ENCODE measurements at regions not wholly inside any gene's neighbourhood (a gene's known extent, or its start where the extent isn't known, plus 50 kb on each side); places are given as distances from the start of the nearest gene placed in this dataset.

DNA sequence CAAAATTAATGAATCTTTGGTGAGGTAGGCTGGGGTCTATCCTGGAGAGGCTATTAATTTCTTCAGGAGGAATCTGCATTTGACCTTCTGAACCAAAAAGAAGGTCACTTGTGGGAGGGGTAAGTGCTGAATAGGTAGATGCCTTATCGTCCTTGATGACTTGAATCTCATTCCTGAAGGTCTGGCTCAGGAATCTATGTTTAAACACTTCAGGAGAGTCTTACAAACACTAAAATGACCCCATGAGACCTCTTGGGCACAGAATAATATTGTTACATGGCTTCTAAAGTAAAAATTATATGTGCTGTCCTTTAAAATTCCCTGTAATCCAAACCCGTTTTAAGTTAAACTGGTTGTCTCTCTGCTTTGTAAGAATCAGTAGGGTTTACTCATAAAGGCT, 55.0 kb upstream of the FGGY start:
- intact Hi-C loops (cut with DNase I) = no loop called here
- H3K27ac ChIP-seq = no peak overlapping the region
- no peaks in the 10 kb centered on the region for H3K9me3 ChIP-seq
- TF ChIP-seq, protein P1, sequence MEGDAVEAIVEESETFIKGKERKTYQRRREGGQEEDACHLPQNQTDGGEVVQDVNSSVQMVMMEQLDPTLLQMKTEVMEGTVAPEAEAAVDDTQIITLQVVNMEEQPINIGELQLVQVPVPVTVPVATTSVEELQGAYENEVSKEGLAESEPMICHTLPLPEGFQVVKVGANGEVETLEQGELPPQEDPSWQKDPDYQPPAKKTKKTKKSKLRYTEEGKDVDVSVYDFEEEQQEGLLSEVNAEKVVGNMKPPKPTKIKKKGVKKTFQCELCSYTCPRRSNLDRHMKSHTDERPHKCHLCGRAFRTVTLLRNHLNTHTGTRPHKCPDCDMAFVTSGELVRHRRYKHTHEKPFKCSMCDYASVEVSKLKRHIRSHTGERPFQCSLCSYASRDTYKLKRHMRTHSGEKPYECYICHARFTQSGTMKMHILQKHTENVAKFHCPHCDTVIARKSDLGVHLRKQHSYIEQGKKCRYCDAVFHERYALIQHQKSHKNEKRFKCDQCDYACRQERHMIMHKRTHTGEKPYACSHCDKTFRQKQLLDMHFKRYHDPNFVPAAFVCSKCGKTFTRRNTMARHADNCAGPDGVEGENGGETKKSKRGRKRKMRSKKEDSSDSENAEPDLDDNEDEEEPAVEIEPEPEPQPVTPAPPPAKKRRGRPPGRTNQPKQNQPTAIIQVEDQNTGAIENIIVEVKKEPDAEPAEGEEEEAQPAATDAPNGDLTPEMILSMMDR (IDR thresholded peaks at IDR 0.05) = no peak
- ATAC-seq (peak; percentile 50), DNase-seq (no peak)
- no peak overlapping the region for H3K4me3 ChIP-seq
- no peaks in the 10 kb centered on the region for H3K36me3 ChIP-seq
- H3K27me3 ChIP-seq = no peaks in the 10 kb centered on the region
- H3K4me1 ChIP-seq = peaks cover 6% of the 10 kb centered on the region

- ATAC-seq (peak; percentile 64), DNase-seq (no peak)
- Histone ChIP-seq H3K4me3 (no peak overlapping the region), H3K27ac (no peak overlapping the region), H3K9me3 (peaks cover 4% of the 10 kb centered on the region), H3K27me3 (no peaks in the 10 kb centered on the region), H3K36me3 (no peaks in the 10 kb centered on the region), H3K4me1 (peaks cover 6% of the 10 kb centered on the region)
- intact Hi-C loops (cut with DNase I) = no loop called here
- TF ChIP-seq, protein P1 (IDR thresholded peaks at IDR 0.05) = no peak
Observed at GRCh38 chr1:59242370-59242769, 54.5 kb upstream of the FGGY start.

DNA sequence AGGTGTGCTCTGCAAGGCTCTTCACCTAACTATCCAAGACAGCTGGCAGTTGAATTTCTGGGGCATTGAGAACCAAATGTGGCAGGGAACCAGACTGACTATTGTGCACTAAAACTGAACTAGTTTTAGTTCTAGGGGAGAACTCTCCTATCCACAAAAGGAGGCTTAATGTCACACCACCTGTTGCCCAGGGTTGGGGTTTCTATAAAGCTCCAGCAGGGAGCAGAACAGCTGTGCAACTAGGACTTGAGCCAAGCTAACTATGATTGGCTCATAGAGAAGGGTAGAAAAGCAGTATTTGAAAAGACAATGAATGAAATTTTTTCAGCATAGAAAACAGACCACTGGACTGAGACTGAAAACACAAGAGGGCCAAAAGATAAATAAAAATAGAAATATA, 53.3 kb upstream of the FGGY start:
- DNase-seq (no peak), ATAC-seq (no peak)
- no peaks in the 10 kb centered on the region for H3K27me3 ChIP-seq
- no peak overlapping the region for H3K4me3 ChIP-seq
- TF ChIP-seq, protein P1 (IDR thresholded peaks at IDR 0.05) = no peak
- peaks cover 4% of the 10 kb centered on the region for H3K9me3 ChIP-seq
- no peak overlapping the region for H3K27ac ChIP-seq
- intact Hi-C loops (cut with DNase I) = no loop called here
- H3K36me3 ChIP-seq = no peaks in the 10 kb centered on the region
- H3K4me1 ChIP-seq = peaks cover 6% of the 10 kb centered on the region

GRCh38 chr1:59243978-59244377, 52.9 kb upstream of the FGGY start:
- Histone ChIP-seq H3K27me3 (no peaks in the 10 kb centered on the region), H3K27ac (no peak overlapping the region), H3K36me3 (no peaks in the 10 kb centered on the region), H3K4me3 (no peak overlapping the region), H3K4me1 (peaks cover 6% of the 10 kb centered on the region), H3K9me3 (peaks cover 4% of the 10 kb centered on the region)
- intact Hi-C loops (cut with DNase I) = no loop called here
- TF ChIP-seq, protein P1 (IDR thresholded peaks at IDR 0.05) = no peak
- ATAC-seq = no peak
- DNase-seq = no peak

GRCh38 chr1:59244891-59245290, 52.0 kb upstream of the FGGY start:
- TF ChIP-seq, protein P1 (IDR thresholded peaks at IDR 0.05) = no peak
- intact Hi-C loops (cut with DNase I) = no loop called here
- ATAC-seq = no peak

More at GRCh38 chr1:59244891-59245290, 52.0 kb upstream of the FGGY start:
- Histone ChIP-seq H3K9me3 (peaks cover 4% of the 10 kb centered on the region), H3K27me3 (no peaks in the 10 kb centered on the region), H3K4me3 (no peak overlapping the region), H3K36me3 (no peaks in the 10 kb centered on the region), H3K4me1 (peaks cover 6% of the 10 kb centered on the region), H3K27ac (no peak overlapping the region)
- no peak for DNase-seq
